ENCODE measurements at regions not wholly inside any gene's neighbourhood (a gene's known extent, or its start where the extent isn't known, plus 50 kb on each side); places are given as distances from the start of the nearest gene placed in this dataset.
"Not testable (repeated sequence)": the region's sequence is repeated elsewhere in the genome, so short reads cannot be mapped to it uniquely, and the experiment has no call there.

DNA sequence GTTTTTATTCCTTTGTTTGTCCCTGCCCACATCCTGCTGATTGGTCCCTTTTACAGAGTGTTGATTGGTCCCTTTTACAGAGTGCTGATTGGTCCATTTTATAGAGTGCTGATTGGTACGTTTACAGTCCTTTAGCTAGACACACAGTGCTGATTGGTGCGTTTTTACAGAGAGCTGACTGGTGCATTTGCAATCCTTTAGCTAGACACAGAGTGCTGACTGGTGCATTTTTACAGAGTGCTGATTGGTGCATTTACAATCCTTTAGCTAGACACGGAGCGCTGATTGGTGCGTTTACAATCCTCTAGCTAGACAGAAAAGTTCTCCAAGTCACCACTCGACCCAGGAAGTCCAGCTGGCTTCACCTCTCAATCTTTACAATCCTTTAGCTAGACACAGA lies 330.4 kb downstream of the NAF1 start:
- TF ChIP-seq, protein P1, sequence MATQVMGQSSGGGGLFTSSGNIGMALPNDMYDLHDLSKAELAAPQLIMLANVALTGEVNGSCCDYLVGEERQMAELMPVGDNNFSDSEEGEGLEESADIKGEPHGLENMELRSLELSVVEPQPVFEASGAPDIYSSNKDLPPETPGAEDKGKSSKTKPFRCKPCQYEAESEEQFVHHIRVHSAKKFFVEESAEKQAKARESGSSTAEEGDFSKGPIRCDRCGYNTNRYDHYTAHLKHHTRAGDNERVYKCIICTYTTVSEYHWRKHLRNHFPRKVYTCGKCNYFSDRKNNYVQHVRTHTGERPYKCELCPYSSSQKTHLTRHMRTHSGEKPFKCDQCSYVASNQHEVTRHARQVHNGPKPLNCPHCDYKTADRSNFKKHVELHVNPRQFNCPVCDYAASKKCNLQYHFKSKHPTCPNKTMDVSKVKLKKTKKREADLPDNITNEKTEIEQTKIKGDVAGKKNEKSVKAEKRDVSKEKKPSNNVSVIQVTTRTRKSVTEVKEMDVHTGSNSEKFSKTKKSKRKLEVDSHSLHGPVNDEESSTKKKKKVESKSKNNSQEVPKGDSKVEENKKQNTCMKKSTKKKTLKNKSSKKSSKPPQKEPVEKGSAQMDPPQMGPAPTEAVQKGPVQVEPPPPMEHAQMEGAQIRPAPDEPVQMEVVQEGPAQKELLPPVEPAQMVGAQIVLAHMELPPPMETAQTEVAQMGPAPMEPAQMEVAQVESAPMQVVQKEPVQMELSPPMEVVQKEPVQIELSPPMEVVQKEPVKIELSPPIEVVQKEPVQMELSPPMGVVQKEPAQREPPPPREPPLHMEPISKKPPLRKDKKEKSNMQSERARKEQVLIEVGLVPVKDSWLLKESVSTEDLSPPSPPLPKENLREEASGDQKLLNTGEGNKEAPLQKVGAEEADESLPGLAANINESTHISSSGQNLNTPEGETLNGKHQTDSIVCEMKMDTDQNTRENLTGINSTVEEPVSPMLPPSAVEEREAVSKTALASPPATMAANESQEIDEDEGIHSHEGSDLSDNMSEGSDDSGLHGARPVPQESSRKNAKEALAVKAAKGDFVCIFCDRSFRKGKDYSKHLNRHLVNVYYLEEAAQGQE (IDR thresholded peaks at IDR 0.05; ENCODE audit: low read depth, low read length) = not testable (repeated sequence)
- not testable (repeated sequence) for TF ChIP-seq SP1 (IDR thresholded peaks at IDR 0.05; ENCODE audit: low read depth, low read length); POLR2AphosphoS5 (IDR thresholded peaks at IDR 0.05; ENCODE audit: low read length); RCOR1 (conservative IDR thresholded peaks at IDR 0.05; ENCODE audit: low read depth, low read length); JUNB (IDR thresholded peaks at IDR 0.05); BHLHE40 (IDR thresholded peaks at IDR 0.05; ENCODE audit: borderline replicate concordance in 1 of 2, low read depth in 2 of 2, low read length in 1 of 2)
- TF ChIP-seq, protein P2, sequence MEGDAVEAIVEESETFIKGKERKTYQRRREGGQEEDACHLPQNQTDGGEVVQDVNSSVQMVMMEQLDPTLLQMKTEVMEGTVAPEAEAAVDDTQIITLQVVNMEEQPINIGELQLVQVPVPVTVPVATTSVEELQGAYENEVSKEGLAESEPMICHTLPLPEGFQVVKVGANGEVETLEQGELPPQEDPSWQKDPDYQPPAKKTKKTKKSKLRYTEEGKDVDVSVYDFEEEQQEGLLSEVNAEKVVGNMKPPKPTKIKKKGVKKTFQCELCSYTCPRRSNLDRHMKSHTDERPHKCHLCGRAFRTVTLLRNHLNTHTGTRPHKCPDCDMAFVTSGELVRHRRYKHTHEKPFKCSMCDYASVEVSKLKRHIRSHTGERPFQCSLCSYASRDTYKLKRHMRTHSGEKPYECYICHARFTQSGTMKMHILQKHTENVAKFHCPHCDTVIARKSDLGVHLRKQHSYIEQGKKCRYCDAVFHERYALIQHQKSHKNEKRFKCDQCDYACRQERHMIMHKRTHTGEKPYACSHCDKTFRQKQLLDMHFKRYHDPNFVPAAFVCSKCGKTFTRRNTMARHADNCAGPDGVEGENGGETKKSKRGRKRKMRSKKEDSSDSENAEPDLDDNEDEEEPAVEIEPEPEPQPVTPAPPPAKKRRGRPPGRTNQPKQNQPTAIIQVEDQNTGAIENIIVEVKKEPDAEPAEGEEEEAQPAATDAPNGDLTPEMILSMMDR (IDR thresholded peaks at IDR 0.05 in 2 of 3, conservative IDR thresholded peaks at IDR 0.05 in 1 of 3; ENCODE audit: control insufficient read depth in 2 of 3, extremely low read depth in 1 of 3, insufficient read depth in 1 of 3, low read depth in 3 of 3, low read length in 3 of 3) = not testable (repeated sequence)

All from GM12878 (cell line).